Central memory CD8-positive, alpha-beta T cell (primary cell): ENCODE measurements at regions not wholly inside any gene's neighbourhood (a gene's known extent, or its start where the extent isn't known, plus 50 kb on each side); places are given as distances from the start of the nearest gene placed in this dataset.
"Not testable (repeated sequence)": the region's sequence is repeated elsewhere in the genome, so short reads cannot be mapped to it uniquely, and the experiment has no call there.

Source experiments
- ATAC-seq: fragments of 150-1000 bp; cut with Tn5 transposase; replicated peaks from 2 replicates; pipeline ENCODE4 v1.10.0; 2022; ENCODE audit warnings: mild to moderate bottlenecking, moderate FRiP score, moderate number of reproducible peaks; ENCODE audit not compliant: poor library complexity, severe bottlenecking; ENCODE audit errors: extremely low read depth
- DNase-seq, 2 donors: peaks; one replicate each; pipeline ENCODE4 v3.0.0; 2021; ENCODE audit warnings: low spot score in 2 of 2
- H3K27ac Mint-ChIP-seq: one replicate; pipeline ENCODE4 v1.8.0; 2022; ENCODE audit warnings: low read depth, mild to moderate bottlenecking, moderate library complexity, mixed read lengths
- H3K27me3 Mint-ChIP-seq: one replicate; pipeline ENCODE4 v1.8.0; 2022; ENCODE audit warnings: mixed read lengths
- H3K36me3 Mint-ChIP-seq: one replicate; pipeline ENCODE4 v1.8.0; 2022; ENCODE audit warnings: mild to moderate bottlenecking, moderate library complexity, mixed read lengths; ENCODE audit not compliant: insufficient read depth
- H3K4me1 Mint-ChIP-seq: one replicate; pipeline ENCODE4 v1.8.0; 2022; ENCODE audit warnings: mixed read lengths
- H3K4me3 Mint-ChIP-seq: one replicate; pipeline ENCODE4 v1.8.0; 2022; ENCODE audit warnings: mild to moderate bottlenecking, moderate library complexity, mixed read lengths
- H3K9me3 Mint-ChIP-seq: one replicate; pipeline ENCODE4 v1.8.0; 2022; ENCODE audit warnings: mixed read lengths

DNA sequence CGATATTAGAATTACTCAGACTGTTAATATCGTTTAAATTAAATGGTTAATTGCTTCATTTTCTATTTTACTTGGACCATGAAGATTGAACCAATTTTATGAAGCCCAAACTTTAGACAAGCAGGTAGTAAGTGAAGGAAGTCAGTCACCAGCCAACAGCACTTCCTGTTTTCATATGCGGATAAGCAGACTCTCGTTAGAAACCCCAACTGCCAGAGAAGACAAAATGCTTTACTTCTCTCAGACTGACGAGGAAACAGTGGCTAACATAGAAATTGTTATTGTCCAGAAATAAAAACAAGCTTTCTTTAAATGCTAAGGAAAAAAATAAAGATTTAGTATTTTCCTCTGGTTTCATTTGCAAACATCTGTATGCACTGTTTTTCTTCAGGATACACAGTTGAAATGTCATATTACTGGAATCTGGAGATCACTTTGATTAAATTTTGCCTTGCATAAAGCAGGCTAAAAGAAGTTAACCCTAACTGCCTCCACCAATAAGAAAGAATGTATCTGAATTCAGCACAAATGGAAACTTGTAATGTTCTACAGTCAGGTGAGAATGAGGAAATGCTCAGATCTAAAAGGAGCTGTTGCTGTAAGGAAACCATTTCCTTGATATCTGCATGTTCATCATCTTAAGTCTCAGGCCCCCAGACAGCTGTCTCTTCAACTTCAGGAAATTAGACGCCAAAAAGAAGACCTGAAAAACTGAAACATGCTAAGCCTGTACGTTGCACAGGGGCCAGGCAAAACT is 129.8 kb upstream of the SAMSN1 start:
- Mint-ChIP-seq H3K9me3 (peaks cover 10% of the 10 kb centered on the region), H3K27ac (peak overlapping the region; percentile 98), H3K27me3 (no peaks in the 10 kb centered on the region), H3K4me3 (peak overlapping the region; percentile 60), H3K4me1 (peaks cover 30% of the 10 kb centered on the region), H3K36me3 (peaks cover 5% of the 10 kb centered on the region)
- DNase-seq (no peak), ATAC-seq (peak; percentile 90)

DNA sequence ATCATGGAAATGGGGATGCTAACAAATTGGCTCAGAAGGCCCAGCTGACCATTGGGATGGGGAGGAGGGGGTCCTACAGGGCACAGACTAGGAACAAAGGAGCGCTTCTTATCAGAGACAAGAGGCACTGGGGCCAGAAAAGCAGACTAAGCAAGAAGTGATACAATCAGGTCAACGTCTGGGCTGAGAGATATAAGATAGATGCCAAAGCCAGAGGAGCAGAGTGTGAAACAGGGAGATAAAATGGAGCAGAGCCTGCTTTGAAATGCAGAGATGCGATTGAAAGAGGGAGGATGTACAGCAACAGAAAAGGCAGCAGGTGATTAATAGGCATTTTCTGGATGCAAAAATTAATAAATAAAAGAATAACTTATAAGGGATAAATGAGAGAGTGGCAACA is 127.5 kb upstream of the SAMSN1 start:
- H3K4me3 Mint-ChIP-seq, result no peak overlapping the region
- peaks cover 5% of the 10 kb centered on the region for H3K36me3 Mint-ChIP-seq
- H3K4me1 Mint-ChIP-seq, result peaks cover 30% of the 10 kb centered on the region
- H3K27ac Mint-ChIP-seq, result no peak overlapping the region
- peaks cover 10% of the 10 kb centered on the region for H3K9me3 Mint-ChIP-seq
- DNase-seq, result no peak
- H3K27me3 Mint-ChIP-seq, result no peaks in the 10 kb centered on the region
- no peak for ATAC-seq

DNA sequence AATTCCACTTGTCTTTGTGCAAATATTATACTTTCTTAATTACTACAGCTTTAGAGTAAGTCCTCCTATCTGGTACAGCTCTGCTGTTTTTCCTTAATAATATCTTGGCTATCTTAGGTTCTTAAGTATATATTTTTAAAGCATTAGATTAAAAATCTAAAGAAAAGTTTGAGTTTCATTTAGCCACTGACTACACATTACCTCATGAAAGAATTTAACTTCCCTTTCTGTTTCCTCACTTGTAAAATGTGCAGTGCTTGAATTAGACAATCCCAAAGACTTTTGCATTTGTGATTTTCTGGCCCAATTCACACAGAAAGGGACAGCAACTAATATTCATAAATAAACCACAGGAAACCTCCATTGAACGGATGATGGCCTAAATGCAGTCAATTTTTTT is 126.4 kb upstream of the SAMSN1 start:
- Mint-ChIP-seq H3K36me3 (peaks cover 7% of the 10 kb centered on the region), H3K9me3 (peaks cover 5% of the 10 kb centered on the region), H3K4me1 (peaks cover 21% of the 10 kb centered on the region), H3K27ac (no peak overlapping the region), H3K4me3 (no peak overlapping the region), H3K27me3 (no peaks in the 10 kb centered on the region)
- no peak for DNase-seq
- ATAC-seq, result no peak

DNA sequence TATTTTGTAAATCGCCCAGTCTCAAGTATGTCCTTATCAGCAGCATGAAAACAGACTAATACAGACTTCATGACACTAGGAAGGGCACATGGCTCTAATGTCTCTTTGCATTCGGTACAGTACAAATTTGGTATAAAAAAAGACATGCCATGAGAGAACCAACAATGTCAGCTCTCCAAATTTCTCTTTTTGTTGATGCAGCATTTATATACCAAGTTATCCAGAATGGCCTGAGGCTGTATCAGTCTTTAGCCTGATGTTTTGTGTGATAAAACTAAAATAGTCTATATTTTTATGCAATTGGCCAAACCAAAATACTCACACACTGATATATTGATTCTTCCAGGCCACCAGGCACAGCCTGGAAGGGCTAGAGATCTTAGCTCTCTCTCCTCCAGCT is 124.3 kb upstream of the SAMSN1 start:
- ATAC-seq (no peak), DNase-seq (no peak)
- Mint-ChIP-seq H3K36me3 (peaks cover 1% of the 10 kb centered on the region), H3K27me3 (no peaks in the 10 kb centered on the region), H3K4me1 (no peaks in the 10 kb centered on the region), H3K9me3 (no peaks in the 10 kb centered on the region), H3K27ac (no peak overlapping the region), H3K4me3 (no peak overlapping the region)

DNA sequence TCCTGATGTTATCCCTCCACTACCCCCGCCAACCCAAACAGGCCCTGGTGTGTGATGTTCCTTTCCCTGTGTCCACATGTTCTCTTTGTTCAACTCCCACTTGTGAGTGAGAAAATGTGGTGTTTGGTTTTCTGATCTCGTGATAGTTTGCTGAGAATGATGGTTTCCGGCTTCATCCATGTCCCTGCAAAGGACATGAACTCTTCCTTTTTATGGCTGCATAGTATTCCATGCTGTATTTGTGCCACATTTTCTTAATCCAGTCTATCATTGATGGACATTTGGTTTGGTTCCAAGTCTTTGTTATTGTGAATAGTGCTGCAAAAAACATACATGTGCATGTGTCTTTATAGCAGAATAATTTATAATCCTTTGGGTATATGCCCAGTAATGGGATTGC is 123.0 kb upstream of the SAMSN1 start:
- H3K27me3 Mint-ChIP-seq, H3K4me3 Mint-ChIP-seq, H3K4me1 Mint-ChIP-seq, H3K36me3 Mint-ChIP-seq, H3K27ac Mint-ChIP-seq, H3K9me3 Mint-ChIP-seq, DNase-seq, ATAC-seq: not testable (repeated sequence)

DNA sequence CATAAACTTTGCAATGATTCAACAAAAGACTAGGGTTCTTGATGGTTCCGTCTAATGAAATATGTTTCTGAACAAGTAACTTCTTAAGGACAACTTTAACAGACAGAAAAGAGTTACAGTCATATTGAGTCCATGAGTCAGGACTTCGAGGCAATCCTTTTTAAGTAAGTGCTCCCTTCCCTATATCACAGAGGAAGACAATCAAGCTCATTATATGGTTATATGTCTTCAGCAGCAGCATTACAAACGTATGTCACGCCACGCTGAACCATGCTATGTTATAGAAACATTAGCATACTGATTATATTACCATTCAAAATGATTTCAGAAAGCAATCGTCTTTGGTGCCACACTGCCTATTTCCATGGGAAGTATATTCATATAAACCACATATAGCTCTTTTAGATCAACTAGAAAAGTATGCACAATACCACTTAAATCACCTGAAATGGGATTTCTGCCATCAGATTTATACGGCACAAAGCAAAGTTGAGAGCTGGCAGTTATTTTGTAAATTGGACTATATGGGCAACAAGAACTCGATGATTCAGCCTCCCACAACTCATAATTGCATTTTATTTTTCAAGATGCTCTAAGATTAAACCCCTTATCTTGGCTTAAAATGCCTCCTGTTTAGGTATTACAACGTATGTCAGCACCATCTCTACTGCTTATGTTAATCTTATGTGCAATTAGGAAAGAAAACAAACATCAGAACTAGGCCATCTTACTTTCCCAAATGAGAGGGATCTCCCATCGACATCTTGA is 111.3 kb upstream of the SAMSN1 start:
- Mint-ChIP-seq H3K36me3 (peaks cover 1% of the 10 kb centered on the region), H3K4me1 (no peaks in the 10 kb centered on the region), H3K9me3 (no peaks in the 10 kb centered on the region), H3K27ac (no peak overlapping the region), H3K27me3 (no peaks in the 10 kb centered on the region), H3K4me3 (no peak overlapping the region)
- DNase-seq, result no peak
- no peak for ATAC-seq

DNA sequence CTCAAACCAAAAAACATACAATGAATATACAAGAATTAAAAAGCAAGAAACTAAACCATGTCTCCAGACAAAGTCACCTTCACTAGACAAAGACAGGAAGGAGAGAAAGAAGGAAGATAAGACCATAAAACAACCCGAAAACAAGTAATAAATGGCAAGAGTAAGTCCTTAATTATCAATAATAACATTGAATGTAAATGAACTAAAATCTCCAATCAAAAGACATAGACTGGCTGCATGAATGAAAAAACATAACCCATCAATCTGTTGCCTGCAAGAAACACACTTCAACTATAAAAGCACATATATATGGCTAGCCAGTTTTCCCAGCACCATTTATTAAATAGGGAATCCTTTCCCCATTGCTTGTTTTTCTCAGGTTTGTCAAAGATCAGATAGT is 100.8 kb upstream of the SAMSN1 start:
- Mint-ChIP-seq H3K9me3 (peaks cover 16% of the 10 kb centered on the region), H3K27me3 (no peaks in the 10 kb centered on the region), H3K36me3 (no peaks in the 10 kb centered on the region), H3K4me3 (no peak overlapping the region), H3K27ac (no peak overlapping the region), H3K4me1 (no peaks in the 10 kb centered on the region)
- no peak for ATAC-seq
- DNase-seq, result no peak

DNA sequence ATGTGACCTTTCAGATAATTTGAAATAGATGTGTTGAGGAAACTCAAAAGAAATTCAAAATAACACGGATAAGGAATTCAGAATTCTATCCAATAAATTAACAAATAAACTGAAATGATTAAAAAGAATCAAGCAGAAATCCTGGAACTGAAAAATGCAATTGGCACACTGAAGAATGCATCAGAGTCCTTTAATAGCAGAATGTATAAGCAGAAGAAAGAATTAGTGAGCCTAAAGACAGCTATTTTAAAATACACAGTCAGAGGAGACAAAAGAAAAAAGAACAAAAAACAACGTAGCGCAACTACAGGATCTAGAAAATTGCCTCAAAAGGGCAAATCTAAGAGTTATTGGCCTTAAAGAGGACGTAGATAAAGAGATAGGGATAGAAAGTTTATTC is 99.6 kb upstream of the SAMSN1 start:
- no peak overlapping the region for H3K27ac Mint-ChIP-seq
- ATAC-seq (no peak), DNase-seq (no peak)
- no peaks in the 10 kb centered on the region for H3K4me1 Mint-ChIP-seq
- no peak overlapping the region for H3K4me3 Mint-ChIP-seq
- no peaks in the 10 kb centered on the region for H3K36me3 Mint-ChIP-seq
- H3K27me3 Mint-ChIP-seq, result no peaks in the 10 kb centered on the region
- H3K9me3 Mint-ChIP-seq, result peaks cover 16% of the 10 kb centered on the region

DNA sequence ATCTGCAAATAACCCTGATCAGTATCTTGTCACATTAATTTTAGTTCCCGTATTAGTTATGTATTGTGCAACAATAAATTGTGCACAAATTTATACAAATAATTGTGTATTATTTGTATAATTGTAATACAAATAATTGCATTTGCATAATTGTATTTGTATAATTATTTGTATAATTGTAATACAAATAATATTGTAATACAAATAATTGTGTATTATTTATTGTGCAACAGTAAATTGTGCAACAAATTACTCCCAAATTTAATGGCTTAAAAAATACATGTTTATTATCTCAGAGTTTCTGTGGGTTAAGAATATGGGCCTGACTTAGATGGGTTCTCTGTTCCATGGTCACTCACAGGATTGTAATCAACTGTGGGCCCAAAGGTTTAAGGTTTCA is 86.2 kb upstream of the SAMSN1 start:
- Mint-ChIP-seq H3K36me3 (peaks cover 1% of the 10 kb centered on the region), H3K4me3 (no peak overlapping the region), H3K4me1 (peaks cover 6% of the 10 kb centered on the region), H3K9me3 (no peaks in the 10 kb centered on the region), H3K27ac (no peak overlapping the region), H3K27me3 (no peaks in the 10 kb centered on the region)
- DNase-seq, result no peak
- ATAC-seq, result no peak

DNA sequence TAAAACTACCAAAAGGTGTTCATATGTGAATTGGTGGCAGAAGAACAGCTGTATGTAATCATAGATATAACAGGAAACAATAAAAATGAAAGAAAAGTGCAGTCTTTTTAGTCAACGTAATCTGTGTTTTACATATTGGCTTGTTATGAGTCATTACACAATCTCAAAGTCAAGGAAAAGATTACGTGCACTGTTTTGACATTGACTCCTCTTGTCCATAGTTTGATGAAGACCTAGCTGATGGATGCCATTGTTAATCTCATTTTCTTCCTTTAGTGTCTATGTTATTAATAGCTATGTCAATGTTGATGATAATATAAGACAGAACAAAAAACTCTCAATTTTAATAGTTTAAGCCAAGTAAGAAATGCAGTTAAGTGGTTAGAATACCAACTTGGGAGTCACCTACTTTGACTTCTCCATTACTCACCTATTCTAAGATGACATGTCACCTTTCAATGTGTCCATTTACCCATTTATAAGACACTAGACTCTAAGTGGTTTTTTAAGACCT is 84.5 kb upstream of the SAMSN1 start:
- no peaks in the 10 kb centered on the region for H3K9me3 Mint-ChIP-seq
- H3K27me3 Mint-ChIP-seq, result no peaks in the 10 kb centered on the region
- no peak overlapping the region for H3K27ac Mint-ChIP-seq
- no peak overlapping the region for H3K4me3 Mint-ChIP-seq
- ATAC-seq (peak; percentile 62), DNase-seq (no peak)
- peaks cover 1% of the 10 kb centered on the region for H3K36me3 Mint-ChIP-seq
- peaks cover 6% of the 10 kb centered on the region for H3K4me1 Mint-ChIP-seq

DNA sequence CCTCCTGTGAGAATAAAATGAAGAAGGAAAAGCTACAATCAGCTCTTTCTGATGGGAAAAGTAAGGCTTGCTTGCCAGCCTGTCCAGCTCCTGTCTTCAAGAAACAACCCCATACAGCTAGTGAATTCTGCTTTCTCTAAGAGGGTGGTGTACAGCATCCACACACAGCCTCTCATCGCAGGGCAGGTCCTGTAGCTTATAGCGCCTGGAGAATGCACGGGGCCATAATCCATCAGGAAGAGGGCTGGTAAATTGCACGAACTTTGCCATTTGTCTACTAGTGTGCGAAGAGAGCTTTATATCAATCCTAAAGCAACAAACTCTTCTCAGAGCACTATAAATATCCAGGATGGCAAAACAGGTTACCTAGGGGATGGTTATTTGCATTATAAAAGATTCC is 83.3 kb upstream of the SAMSN1 start:
- DNase-seq, result no peak
- no peak overlapping the region for H3K27ac Mint-ChIP-seq
- H3K4me1 Mint-ChIP-seq, result peaks cover 6% of the 10 kb centered on the region

DNA sequence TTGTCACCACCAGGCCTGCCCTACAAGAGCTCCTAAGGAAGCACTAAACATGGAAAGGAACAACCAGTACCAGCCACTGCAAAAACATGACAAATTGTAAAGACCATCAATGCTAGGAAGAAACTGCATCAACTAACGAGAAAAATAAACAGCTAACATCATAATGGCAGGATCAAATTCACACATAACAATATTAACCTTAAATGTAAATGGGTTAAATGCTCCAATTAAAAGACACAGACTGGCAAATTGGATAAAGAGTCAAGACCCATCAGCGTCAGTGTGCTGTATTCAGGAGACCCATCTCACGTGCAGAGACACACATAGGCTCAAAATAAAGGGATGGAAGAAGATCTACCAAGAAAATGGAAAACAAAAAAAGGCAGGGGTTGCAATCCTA is 77.0 kb upstream of the SAMSN1 start:
- not testable (repeated sequence) for H3K27me3 Mint-ChIP-seq, DNase-seq, H3K36me3 Mint-ChIP-seq, ATAC-seq, H3K4me3 Mint-ChIP-seq, H3K27ac Mint-ChIP-seq
- Mint-ChIP-seq H3K4me1 (peaks cover 16% of the 10 kb centered on the region), H3K9me3 (peaks cover 10% of the 10 kb centered on the region)

More for the DNA sequence above, 83.3 kb upstream of the SAMSN1 start:
- no peak for ATAC-seq
- no peaks in the 10 kb centered on the region for H3K9me3 Mint-ChIP-seq
- no peaks in the 10 kb centered on the region for H3K27me3 Mint-ChIP-seq
- H3K4me3 Mint-ChIP-seq, result no peak overlapping the region
- peaks cover 1% of the 10 kb centered on the region for H3K36me3 Mint-ChIP-seq

DNA sequence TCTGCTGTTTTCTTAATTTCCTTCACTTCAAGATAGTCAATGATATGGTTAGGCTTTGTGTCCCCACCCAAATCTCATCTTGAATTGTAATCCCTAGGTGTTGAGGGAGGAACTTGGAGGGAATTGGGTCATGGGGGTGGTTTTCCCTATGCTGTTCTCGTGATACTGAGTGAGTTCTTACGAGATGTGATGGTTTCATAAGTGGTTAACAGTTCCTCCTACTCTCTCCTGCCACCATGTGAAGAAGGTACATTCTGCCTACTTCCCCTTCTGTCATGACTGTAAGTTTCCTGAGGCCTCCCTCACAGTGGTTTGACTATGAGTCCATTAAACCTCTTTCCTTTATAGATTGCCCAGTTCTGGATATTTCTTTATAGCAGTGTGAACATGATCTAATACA is 74.0 kb upstream of the SAMSN1 start:
- Mint-ChIP-seq H3K4me1 (peaks cover 16% of the 10 kb centered on the region), H3K9me3 (peaks cover 10% of the 10 kb centered on the region), H3K4me3 (no peak overlapping the region), H3K36me3 (no peaks in the 10 kb centered on the region), H3K27me3 (no peaks in the 10 kb centered on the region), H3K27ac (no peak overlapping the region)
- ATAC-seq (no peak), DNase-seq (no peak)
